Fibroblast of lung (primary cell): ENCODE measurements at regions not wholly inside any gene's neighbourhood (a gene's known extent, or its start where the extent isn't known, plus 50 kb on each side); places are given as distances from the start of the nearest gene placed in this dataset.

ENCODE experiments used
- CTCF ChIP-seq, 2 donors: IDR thresholded peaks in 1 of 2; conservative IDR thresholded peaks in 1 of 2; 1 replicate in 1 of 2; 2 replicates in 1 of 2; pipeline ENCODE4 v1.5.1; 2011 to 2012; ENCODE audit warnings: low read length in 2 of 2, control low read depth in 1 of 2, inconsistent platforms in 1 of 2, low read depth in 1 of 2, mild to moderate bottlenecking in 1 of 2
- EZH2 ChIP-seq: IDR thresholded peaks from 2 replicates; pipeline ENCODE4 v1.5.1; 2012; ENCODE audit warnings: low read length, control low read depth, mild to moderate bottlenecking; ENCODE audit errors: missing control alignments

GRCh38 chr1:79262745-79263258 is 256.3 kb upstream of the ADGRL4 start:
- TF ChIP-seq CTCF (conservative IDR thresholded peaks at IDR 0.05 in 1 of 2, IDR thresholded peaks at IDR 0.05 in 1 of 2; ENCODE audit: low read depth in 1 of 2, low read length in 2 of 2): no peak
- no peak for TF ChIP-seq EZH2
